WTC11 (cell line): ENCODE measurements at regions not wholly inside any gene's neighbourhood (a gene's known extent, or its start where the extent isn't known, plus 50 kb on each side); places are given as distances from the start of the nearest gene placed in this dataset.

Experiments
- ATAC-seq: fragments of 200-7000 bp; cut with Tn5 transposase; 2 replicates; pipeline ENCODE4 v1.10.0; 2021; ENCODE audit warnings: mild to moderate bottlenecking, moderate library complexity
- CTCF ChIA-PET: fragments of 300-600 bp; sonication (Branson Sonifier 250); formaldehyde crosslinking; loops from one replicate; lab custom pipeline; 2021; ENCODE audit warnings: antibody characterized with exemption; lab: Charles Lee
- POLR2A ChIA-PET: fragments of 350-600 bp; sonication (Branson Sonifier 250); formaldehyde crosslinking; loops from one replicate; lab custom pipeline; 2021; ENCODE audit warnings: antibody characterized with exemption; lab: Charles Lee
- DNase-seq: peaks from one replicate; pipeline ENCODE4 v3.0.0; 2021; ENCODE audit warnings: low spot score
- H3K27ac Mint-ChIP-seq: 2 replicates; pipeline ENCODE4 v1.8.0; 2021; ENCODE audit warnings: mixed read lengths
- H3K27me3 Mint-ChIP-seq: 2 replicates; pipeline ENCODE4 v1.8.0; 2021; ENCODE audit warnings: low read depth, mild to moderate bottlenecking, moderate library complexity, mixed read lengths
- H3K36me3 Mint-ChIP-seq: 2 replicates; pipeline ENCODE4 v1.8.0; 2021; ENCODE audit warnings: mixed read lengths
- H3K4me1 Mint-ChIP-seq: 2 replicates; pipeline ENCODE4 v1.8.0; 2022; ENCODE audit warnings: mixed read lengths
- H3K4me3 Mint-ChIP-seq: 2 replicates; pipeline ENCODE4 v1.8.0; 2021; ENCODE audit warnings: mild to moderate bottlenecking, moderate library complexity, mixed read lengths
- H3K9me3 Mint-ChIP-seq: 2 replicates; pipeline ENCODE4 v1.8.0; 2021; ENCODE audit warnings: mixed read lengths
- E2F5 ChIP-seq: sonication (generic); formaldehyde crosslinking; IDR thresholded peaks from 2 replicates; pipeline ENCODE4 v1.8.1; 2022; ENCODE audit warnings: mild to moderate bottlenecking, moderate library complexity, missing genetic modification reagents
- FOXK1 ChIP-seq: sonication (generic); formaldehyde crosslinking; IDR thresholded peaks from 2 replicates; pipeline ENCODE4 v1.8.0; 2022; ENCODE audit warnings: mild to moderate bottlenecking, moderate library complexity, missing genetic modification reagents
- GABPB1 ChIP-seq: sonication (generic); formaldehyde crosslinking; IDR thresholded peaks from 2 replicates; pipeline ENCODE4 v1.8.1; 2023; ENCODE audit warnings: mild to moderate bottlenecking, missing genetic modification reagents
- IRF1 ChIP-seq: sonication (generic); formaldehyde crosslinking; IDR thresholded peaks from 2 replicates; pipeline ENCODE4 v1.8.0; 2023; ENCODE audit warnings: missing genetic modification reagents
- MXD4 ChIP-seq: fragments of 250-450 bp; sonication (Bioruptor Pico); IDR thresholded peaks from 2 replicates; pipeline ENCODE4 v1.8.0; 2021; ENCODE audit warnings: mild to moderate bottlenecking, moderate library complexity, borderline replicate concordance
- STAT6 ChIP-seq: sonication (generic); formaldehyde crosslinking; conservative IDR thresholded peaks from 2 replicates; pipeline ENCODE4 v1.8.1; 2023; ENCODE audit warnings: mild to moderate bottlenecking, low read depth, missing genetic modification reagents, moderate library complexity
- TCF7 ChIP-seq: sonication (generic); formaldehyde crosslinking; IDR thresholded peaks from 2 replicates; pipeline ENCODE4 v1.8.0; 2022; ENCODE audit warnings: mild to moderate bottlenecking, low read depth, missing genetic modification reagents, moderate library complexity
- ZBTB21 ChIP-seq: sonication (generic); formaldehyde crosslinking; IDR thresholded peaks from 2 replicates; pipeline ENCODE4 v1.8.1; 2023; ENCODE audit warnings: mild to moderate bottlenecking, missing genetic modification reagents, borderline replicate concordance
- ZBTB43 ChIP-seq: sonication (generic); formaldehyde crosslinking; IDR thresholded peaks from 2 replicates; pipeline ENCODE4 v1.8.1; 2023; ENCODE audit warnings: mild to moderate bottlenecking, missing genetic modification reagents
- ZNF219 ChIP-seq: sonication (generic); formaldehyde crosslinking; IDR thresholded peaks from 2 replicates; pipeline ENCODE4 v1.8.0; 2023; ENCODE audit warnings: missing genetic modification reagents, mild to moderate bottlenecking, borderline replicate concordance
- ZNF263 ChIP-seq: sonication (generic); formaldehyde crosslinking; IDR thresholded peaks from 2 replicates; pipeline ENCODE4 v1.8.1; 2022; ENCODE audit warnings: low read depth, mild to moderate bottlenecking, moderate library complexity, missing genetic modification reagents
- ZNF425 ChIP-seq: fragments of 250-450 bp; sonication (Bioruptor Pico); conservative IDR thresholded peaks from 2 replicates; pipeline ENCODE4 v1.9.0; 2021; ENCODE audit warnings: mild to moderate bottlenecking
- ZNF671 ChIP-seq: fragments of 250-450 bp; sonication (Bioruptor Pico); IDR thresholded peaks from 2 replicates; pipeline ENCODE4 v1.8.0; 2021; ENCODE audit warnings: mild to moderate bottlenecking
- TF ChIP-seq, protein P1 (sequence below): fragments of 250-450 bp; sonication (Bioruptor Pico); IDR thresholded peaks from 2 replicates; pipeline ENCODE4 v2.1.2; 2022; ENCODE audit warnings: mild to moderate bottlenecking, moderate library complexity
- TF ChIP-seq, protein P2 (sequence below): sonication (generic); formaldehyde crosslinking; IDR thresholded peaks from 2 replicates; pipeline ENCODE4 v1.8.1; 2023; ENCODE audit warnings: mild to moderate bottlenecking, missing genetic modification reagents, moderate library complexity
- TF ChIP-seq, protein P3 (sequence below): fragments of 250-450 bp; sonication (Bioruptor Pico); IDR thresholded peaks from 2 replicates; pipeline ENCODE4 v1.9.0; 2021; ENCODE audit warnings: mild to moderate bottlenecking
- TF ChIP-seq, protein P4 (sequence below): fragments of 250-450 bp; sonication (Bioruptor Pico); IDR thresholded peaks from 2 replicates; pipeline ENCODE4 v1.9.0; 2021; ENCODE audit warnings: moderate library complexity, mild to moderate bottlenecking, inconsistent platforms, borderline replicate concordance
- TF ChIP-seq, protein P5 (sequence below): sonication (generic); formaldehyde crosslinking; IDR thresholded peaks from 2 replicates; pipeline ENCODE4 v1.8.0; 2023; ENCODE audit warnings: mild to moderate bottlenecking, missing genetic modification reagents

DNA sequence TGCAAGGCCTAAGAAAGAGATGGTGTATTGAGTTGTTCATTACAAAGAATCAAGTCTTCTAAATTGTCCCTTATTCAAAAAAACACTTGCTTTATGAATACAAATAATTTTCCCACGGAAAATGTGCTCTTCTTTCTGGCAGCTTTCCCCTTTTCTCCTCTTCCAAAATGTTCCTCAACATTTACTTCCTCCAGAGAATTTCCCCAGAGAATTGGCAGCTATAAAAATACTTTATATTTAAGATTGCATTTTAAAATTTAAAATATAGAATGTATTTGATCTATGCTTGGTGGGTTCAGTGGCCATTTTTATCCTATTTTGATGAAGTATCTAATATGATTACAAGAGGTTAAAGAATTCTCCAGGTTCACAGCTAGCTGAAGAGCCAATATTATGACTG, 521.0 kb downstream of the IQCM start (continued):
- TF ChIP-seq, protein P1, sequence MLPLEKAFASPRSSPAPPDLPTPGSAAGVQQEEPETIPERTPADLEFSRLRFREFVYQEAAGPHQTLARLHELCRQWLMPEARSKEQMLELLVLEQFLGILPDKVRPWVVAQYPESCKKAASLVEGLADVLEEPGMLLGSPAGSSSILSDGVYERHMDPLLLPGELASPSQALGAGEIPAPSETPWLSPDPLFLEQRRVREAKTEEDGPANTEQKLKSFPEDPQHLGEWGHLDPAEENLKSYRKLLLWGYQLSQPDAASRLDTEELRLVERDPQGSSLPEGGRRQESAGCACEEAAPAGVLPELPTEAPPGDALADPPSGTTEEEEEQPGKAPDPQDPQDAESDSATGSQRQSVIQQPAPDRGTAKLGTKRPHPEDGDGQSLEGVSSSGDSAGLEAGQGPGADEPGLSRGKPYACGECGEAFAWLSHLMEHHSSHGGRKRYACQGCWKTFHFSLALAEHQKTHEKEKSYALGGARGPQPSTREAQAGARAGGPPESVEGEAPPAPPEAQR (CRISPR knock-in tag) = no peak
- TF ChIP-seq, all 79 proteins: peak for 0

- ATAC-seq (no peak), DNase-seq (no peak)
- Mint-ChIP-seq H3K27ac (no peak overlapping the region), H3K4me3 (no peak overlapping the region), H3K4me1 (peaks cover 11% of the 10 kb centered on the region), H3K36me3 (no peaks in the 10 kb centered on the region), H3K27me3 (no peaks in the 10 kb centered on the region), H3K9me3 (peaks cover 5% of the 10 kb centered on the region; the same call in 1 of the 2 replicates)
- POLR2A ChIA-PET = no interaction called here
- CTCF ChIA-PET = no interaction called here
- TF ChIP-seq GABPB1 (CRISPR knock-in tag) (no peak), ZBTB43 (CRISPR knock-in tag) (no peak), STAT6 (no peak), ZBTB21 (CRISPR knock-in tag) (no peak), ZNF671 (CRISPR knock-in tag) (no peak), E2F5 (CRISPR knock-in tag) (no peak), ZNF425 (CRISPR knock-in tag) (no peak), IRF1 (no peak), FOXK1 (CRISPR knock-in tag) (no peak), ZNF263 (CRISPR knock-in tag) (no peak), ZNF219 (no peak), MXD4 (CRISPR knock-in tag) (no peak), TCF7 (no peak)
- TF ChIP-seq, protein P2, sequence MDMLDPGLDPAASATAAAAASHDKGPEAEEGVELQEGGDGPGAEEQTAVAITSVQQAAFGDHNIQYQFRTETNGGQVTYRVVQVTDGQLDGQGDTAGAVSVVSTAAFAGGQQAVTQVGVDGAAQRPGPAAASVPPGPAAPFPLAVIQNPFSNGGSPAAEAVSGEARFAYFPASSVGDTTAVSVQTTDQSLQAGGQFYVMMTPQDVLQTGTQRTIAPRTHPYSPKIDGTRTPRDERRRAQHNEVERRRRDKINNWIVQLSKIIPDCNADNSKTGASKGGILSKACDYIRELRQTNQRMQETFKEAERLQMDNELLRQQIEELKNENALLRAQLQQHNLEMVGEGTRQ (CRISPR knock-in tag) = no peak
- TF ChIP-seq, protein P3, sequence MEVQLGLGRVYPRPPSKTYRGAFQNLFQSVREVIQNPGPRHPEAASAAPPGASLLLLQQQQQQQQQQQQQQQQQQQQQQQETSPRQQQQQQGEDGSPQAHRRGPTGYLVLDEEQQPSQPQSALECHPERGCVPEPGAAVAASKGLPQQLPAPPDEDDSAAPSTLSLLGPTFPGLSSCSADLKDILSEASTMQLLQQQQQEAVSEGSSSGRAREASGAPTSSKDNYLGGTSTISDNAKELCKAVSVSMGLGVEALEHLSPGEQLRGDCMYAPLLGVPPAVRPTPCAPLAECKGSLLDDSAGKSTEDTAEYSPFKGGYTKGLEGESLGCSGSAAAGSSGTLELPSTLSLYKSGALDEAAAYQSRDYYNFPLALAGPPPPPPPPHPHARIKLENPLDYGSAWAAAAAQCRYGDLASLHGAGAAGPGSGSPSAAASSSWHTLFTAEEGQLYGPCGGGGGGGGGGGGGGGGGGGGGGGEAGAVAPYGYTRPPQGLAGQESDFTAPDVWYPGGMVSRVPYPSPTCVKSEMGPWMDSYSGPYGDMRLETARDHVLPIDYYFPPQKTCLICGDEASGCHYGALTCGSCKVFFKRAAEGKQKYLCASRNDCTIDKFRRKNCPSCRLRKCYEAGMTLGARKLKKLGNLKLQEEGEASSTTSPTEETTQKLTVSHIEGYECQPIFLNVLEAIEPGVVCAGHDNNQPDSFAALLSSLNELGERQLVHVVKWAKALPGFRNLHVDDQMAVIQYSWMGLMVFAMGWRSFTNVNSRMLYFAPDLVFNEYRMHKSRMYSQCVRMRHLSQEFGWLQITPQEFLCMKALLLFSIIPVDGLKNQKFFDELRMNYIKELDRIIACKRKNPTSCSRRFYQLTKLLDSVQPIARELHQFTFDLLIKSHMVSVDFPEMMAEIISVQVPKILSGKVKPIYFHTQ = no peak
- TF ChIP-seq, protein P4, sequence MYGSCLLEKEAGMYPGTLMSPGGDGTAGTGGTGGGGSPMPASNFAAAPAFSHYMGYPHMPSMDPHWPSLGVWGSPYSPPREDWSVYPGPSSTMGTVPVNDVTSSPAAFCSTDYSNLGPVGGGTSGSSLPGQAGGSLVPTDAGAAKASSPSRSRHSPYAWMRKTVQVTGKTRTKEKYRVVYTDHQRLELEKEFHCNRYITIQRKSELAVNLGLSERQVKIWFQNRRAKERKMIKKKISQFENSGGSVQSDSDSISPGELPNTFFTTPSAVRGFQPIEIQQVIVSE (CRISPR knock-in tag) = no peak
- TF ChIP-seq, protein P5, sequence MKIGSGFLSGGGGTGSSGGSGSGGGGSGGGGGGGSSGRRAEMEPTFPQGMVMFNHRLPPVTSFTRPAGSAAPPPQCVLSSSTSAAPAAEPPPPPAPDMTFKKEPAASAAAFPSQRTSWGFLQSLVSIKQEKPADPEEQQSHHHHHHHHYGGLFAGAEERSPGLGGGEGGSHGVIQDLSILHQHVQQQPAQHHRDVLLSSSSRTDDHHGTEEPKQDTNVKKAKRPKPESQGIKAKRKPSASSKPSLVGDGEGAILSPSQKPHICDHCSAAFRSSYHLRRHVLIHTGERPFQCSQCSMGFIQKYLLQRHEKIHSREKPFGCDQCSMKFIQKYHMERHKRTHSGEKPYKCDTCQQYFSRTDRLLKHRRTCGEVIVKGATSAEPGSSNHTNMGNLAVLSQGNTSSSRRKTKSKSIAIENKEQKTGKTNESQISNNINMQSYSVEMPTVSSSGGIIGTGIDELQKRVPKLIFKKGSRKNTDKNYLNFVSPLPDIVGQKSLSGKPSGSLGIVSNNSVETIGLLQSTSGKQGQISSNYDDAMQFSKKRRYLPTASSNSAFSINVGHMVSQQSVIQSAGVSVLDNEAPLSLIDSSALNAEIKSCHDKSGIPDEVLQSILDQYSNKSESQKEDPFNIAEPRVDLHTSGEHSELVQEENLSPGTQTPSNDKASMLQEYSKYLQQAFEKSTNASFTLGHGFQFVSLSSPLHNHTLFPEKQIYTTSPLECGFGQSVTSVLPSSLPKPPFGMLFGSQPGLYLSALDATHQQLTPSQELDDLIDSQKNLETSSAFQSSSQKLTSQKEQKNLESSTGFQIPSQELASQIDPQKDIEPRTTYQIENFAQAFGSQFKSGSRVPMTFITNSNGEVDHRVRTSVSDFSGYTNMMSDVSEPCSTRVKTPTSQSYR (CRISPR knock-in tag) = no peak
Measured at GRCh38 chr4:149293046-149293649, 522.5 kb downstream of the IQCM start.
